Kidney (tissue), 13 donors: ENCODE measurements at regions not wholly inside any gene's neighbourhood (a gene's known extent, or its start where the extent isn't known, plus 50 kb on each side); places are given as distances from the start of the nearest gene placed in this dataset.
A peak's percentile ranks its signal among the peaks of the same experiment; 100 is the strongest.

Experiments used
- DNase-seq, 5 donors: peaks; one replicate each; pipeline ENCODE4 v3.0.0-alpha.2; 2013 to 2020
- FAIRE-seq: peaks from 2 replicates; lab custom pipeline; 2012; peaks lifted over from hg19 to GRCh38; lab: Jason Lieb, UNC
- H3K27ac ChIP-seq, 2 donors: one replicate each; pipeline ENCODE4 v1.7.0; 2013; ENCODE audit warnings: low read depth in 2 of 2, low read length in 2 of 2, inconsistent platforms in 1 of 2
- H3K27me3 ChIP-seq: one replicate; pipeline ENCODE4 v1.7.1; 2013; ENCODE audit warnings: low read length, inconsistent platforms; ENCODE audit not compliant: control insufficient read depth, insufficient read depth
- H3K36me3 ChIP-seq, 3 donors: one replicate each; pipeline versions ENCODE4 v1.7.0 to v1.7.1; 2013; ENCODE audit warnings: low read length in 3 of 3, control low read depth in 1 of 3, inconsistent platforms in 1 of 3; ENCODE audit not compliant: insufficient read depth in 3 of 3, control insufficient read depth in 2 of 3
- H3K4me1 ChIP-seq, 3 donors: one replicate each; pipeline versions ENCODE4 v1.7.0 to v1.7.1; 2013; ENCODE audit warnings: low read length in 3 of 3, inconsistent platforms in 1 of 3, low read depth in 1 of 3; ENCODE audit not compliant: control insufficient read depth in 2 of 3, insufficient read depth in 2 of 3
- H3K4me3 ChIP-seq, 3 donors: one replicate each; pipeline versions ENCODE4 v1.7.0 to v1.8.1; 2013; ENCODE audit warnings: low read length in 3 of 3, control low read depth in 1 of 3, inconsistent platforms in 1 of 3
- H3K9ac ChIP-seq, 3 donors: one replicate each; pipeline versions ENCODE4 v1.7.0 to v1.7.1; 2013; ENCODE audit warnings: low read length in 3 of 3, control low read depth in 1 of 3, inconsistent platforms in 1 of 3
- H3K9me3 ChIP-seq, 3 donors: one replicate each; pipeline versions ENCODE4 v1.7.0 to v1.7.1; 2013; ENCODE audit warnings: low read length in 3 of 3, control low read depth in 1 of 3, inconsistent platforms in 1 of 3; ENCODE audit not compliant: control insufficient read depth in 2 of 3, insufficient read depth in 1 of 3
- intact Hi-C: fragments of 100-400 bp; cut with DNase I; formaldehyde crosslinking; loops from one replicate; pipeline ENCODE4 v1.11.1; 2022
- TF ChIP-seq, protein P1 (sequence below): IDR thresholded peaks from 3 replicates; pipeline ENCODE4 v1.5.1; 2012; ENCODE audit warnings: mild to moderate bottlenecking, moderate library complexity, borderline replicate concordance; ENCODE audit not compliant: insufficient read depth; ENCODE audit errors: extremely low read depth
- donor health status: control.
- donor health status: control.
- donor health status: control.
- donor health status: control.
- donor health status: control.
- donor health status: DM: yes; HTN: yes; CAD: no.
- donor health status: Normal renal cell carcinoma (clear cell type).

GRCh38 chr3:168959731-168960130, 703.8 kb downstream of the MECOM start:
- DNase-seq (no peak), FAIRE-seq (no peak)
- Histone ChIP-seq H3K4me1 (no peaks in the 10 kb centered on the region), H3K9me3 (no peaks in the 10 kb centered on the region), H3K4me3 (no peak overlapping the region), H3K9ac (no peak overlapping the region), H3K27ac (no peak overlapping the region), H3K27me3 (no peaks in the 10 kb centered on the region), H3K36me3 (no peaks in the 10 kb centered on the region)
- intact Hi-C loops = no loop called here
- TF ChIP-seq, protein P1, sequence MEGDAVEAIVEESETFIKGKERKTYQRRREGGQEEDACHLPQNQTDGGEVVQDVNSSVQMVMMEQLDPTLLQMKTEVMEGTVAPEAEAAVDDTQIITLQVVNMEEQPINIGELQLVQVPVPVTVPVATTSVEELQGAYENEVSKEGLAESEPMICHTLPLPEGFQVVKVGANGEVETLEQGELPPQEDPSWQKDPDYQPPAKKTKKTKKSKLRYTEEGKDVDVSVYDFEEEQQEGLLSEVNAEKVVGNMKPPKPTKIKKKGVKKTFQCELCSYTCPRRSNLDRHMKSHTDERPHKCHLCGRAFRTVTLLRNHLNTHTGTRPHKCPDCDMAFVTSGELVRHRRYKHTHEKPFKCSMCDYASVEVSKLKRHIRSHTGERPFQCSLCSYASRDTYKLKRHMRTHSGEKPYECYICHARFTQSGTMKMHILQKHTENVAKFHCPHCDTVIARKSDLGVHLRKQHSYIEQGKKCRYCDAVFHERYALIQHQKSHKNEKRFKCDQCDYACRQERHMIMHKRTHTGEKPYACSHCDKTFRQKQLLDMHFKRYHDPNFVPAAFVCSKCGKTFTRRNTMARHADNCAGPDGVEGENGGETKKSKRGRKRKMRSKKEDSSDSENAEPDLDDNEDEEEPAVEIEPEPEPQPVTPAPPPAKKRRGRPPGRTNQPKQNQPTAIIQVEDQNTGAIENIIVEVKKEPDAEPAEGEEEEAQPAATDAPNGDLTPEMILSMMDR = no peak

DNA sequence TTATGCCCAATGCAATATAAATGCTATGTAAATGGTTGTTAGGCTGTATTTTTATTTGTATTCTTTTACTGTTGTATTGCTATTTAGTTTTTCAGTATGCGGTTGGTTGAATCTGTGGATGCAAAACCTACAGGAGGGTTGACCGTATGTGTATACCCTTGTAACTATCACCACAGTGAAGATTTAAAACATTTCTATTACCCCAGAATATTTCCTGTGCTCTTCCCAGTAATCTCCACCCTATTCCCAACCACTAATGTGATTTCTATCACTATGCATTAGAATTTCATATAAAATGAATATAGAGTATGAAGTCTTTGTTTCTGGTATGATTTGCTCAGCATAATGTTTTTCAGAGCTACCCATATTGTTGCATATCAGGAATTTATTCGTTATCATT, 705.0 kb downstream of the MECOM start:
- FAIRE-seq (no peak), DNase-seq (no peak)
- TF ChIP-seq, protein P1 = no peak
- Histone ChIP-seq H3K9me3 (no peaks in the 10 kb centered on the region), H3K27ac (no peak overlapping the region), H3K27me3 (no peaks in the 10 kb centered on the region), H3K4me3 (no peak overlapping the region), H3K9ac (no peak overlapping the region), H3K36me3 (no peaks in the 10 kb centered on the region), H3K4me1 (no peaks in the 10 kb centered on the region)
- intact Hi-C loops = no loop called here

DNA sequence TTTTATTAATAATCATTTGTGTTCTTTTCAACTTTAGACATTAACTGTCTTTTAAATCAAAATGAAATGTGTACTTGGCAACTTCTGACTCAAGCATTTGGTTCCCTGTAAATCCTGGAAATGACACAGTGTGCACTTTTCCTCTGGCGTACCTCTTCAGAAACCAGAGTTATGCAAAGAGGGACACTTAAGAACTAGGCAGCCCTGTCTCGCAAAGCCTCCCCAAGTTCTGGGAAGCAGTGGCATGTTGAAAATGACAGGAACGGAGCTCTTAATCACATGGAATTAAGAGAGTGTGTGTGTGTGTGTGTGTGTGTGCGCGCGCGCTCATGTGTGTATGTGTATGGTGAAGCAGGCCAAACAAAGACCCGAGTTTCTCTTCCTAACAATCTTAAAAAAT, 707.4 kb downstream of the MECOM start:
- FAIRE-seq (no peak), DNase-seq (no peak)
- intact Hi-C loops = no loop called here
- no peaks in the 10 kb centered on the region for H3K9me3 ChIP-seq
- no peak overlapping the region for H3K9ac ChIP-seq
- no peaks in the 10 kb centered on the region for H3K36me3 ChIP-seq
- no peaks in the 10 kb centered on the region for H3K4me1 ChIP-seq
- no peak overlapping the region for H3K4me3 ChIP-seq
- TF ChIP-seq, protein P1 = no peak
- no peaks in the 10 kb centered on the region for H3K27me3 ChIP-seq
- H3K27ac ChIP-seq = no peak overlapping the region

GRCh38 chr3:168952551-168952950, 711.0 kb downstream of the MECOM start:
- intact Hi-C loops = no loop called here
- TF ChIP-seq, protein P1 = peak; percentile 16
- DNase-seq (peak in 2 of 5 donors; percentile 26 to 53), FAIRE-seq (peak; percentile 60)
- no peak overlapping the region for H3K9ac ChIP-seq
- H3K27ac ChIP-seq = no peak overlapping the region
- no peaks in the 10 kb centered on the region for H3K27me3 ChIP-seq
- no peak overlapping the region for H3K4me3 ChIP-seq
- no peaks in the 10 kb centered on the region for H3K36me3 ChIP-seq
- H3K4me1 ChIP-seq = no peaks in the 10 kb centered on the region
- no peaks in the 10 kb centered on the region for H3K9me3 ChIP-seq
